ENCODE measurements at regions not wholly inside any gene's neighbourhood (a gene's known extent, or its start where the extent isn't known, plus 50 kb on each side); places are given as distances from the start of the nearest gene placed in this dataset.

DNA sequence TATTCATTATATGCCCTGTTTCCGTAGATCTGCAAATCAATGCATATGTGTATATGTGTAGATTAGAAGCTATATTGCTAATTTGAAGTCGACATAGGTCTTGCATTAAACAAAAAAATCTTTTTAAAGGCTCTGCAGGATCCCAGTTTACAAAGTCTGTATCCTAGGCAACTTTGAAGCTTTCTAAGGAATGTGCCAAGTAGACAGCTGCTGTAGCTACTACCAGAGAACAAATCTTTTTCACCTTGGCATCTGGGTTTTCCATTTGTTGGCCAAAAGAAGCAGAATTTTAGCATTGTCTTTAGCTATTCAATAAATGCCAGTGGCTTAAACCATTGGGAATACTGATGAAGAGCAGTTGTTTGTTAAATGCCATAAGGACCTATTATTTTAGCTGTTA is 88.0 kb downstream of the NAA11 start:
- TF ChIP-seq, protein P1, sequence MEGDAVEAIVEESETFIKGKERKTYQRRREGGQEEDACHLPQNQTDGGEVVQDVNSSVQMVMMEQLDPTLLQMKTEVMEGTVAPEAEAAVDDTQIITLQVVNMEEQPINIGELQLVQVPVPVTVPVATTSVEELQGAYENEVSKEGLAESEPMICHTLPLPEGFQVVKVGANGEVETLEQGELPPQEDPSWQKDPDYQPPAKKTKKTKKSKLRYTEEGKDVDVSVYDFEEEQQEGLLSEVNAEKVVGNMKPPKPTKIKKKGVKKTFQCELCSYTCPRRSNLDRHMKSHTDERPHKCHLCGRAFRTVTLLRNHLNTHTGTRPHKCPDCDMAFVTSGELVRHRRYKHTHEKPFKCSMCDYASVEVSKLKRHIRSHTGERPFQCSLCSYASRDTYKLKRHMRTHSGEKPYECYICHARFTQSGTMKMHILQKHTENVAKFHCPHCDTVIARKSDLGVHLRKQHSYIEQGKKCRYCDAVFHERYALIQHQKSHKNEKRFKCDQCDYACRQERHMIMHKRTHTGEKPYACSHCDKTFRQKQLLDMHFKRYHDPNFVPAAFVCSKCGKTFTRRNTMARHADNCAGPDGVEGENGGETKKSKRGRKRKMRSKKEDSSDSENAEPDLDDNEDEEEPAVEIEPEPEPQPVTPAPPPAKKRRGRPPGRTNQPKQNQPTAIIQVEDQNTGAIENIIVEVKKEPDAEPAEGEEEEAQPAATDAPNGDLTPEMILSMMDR (IDR thresholded peaks at IDR 0.05), result no peak
- TF ChIP-seq EZH2 (IDR thresholded peaks at IDR 0.05; ENCODE audit: borderline replicate concordance, insufficient read depth, low read depth, low read length, poor library complexity, severe bottlenecking), result no peak
